A549 (cell line): ENCODE measurements at regions not wholly inside any gene's neighbourhood (a gene's known extent, or its start where the extent isn't known, plus 50 kb on each side); places are given as distances from the start of the nearest gene placed in this dataset.

Experiments
- ATAC-seq, 2 experiments: fragments of 200-7000 bp in 1 of 2; fragments of >200 bp in 1 of 2; cut with Nextera tagmentation in 1 of 2; cut with Tn5 transposase in 1 of 2; 3 replicates each; pipeline versions ENCODE4 v1.8.0 to v1.9.1; 2018 to 2020; ENCODE audit warnings: mild to moderate bottlenecking in 1 of 2, moderate library complexity in 1 of 2
- CTCF ChIA-PET: fragments of 300-600 bp; sonication (Branson Sonifier 250); formaldehyde crosslinking; extraction: SDS; loops from one replicate; lab custom pipeline; 2021; ENCODE audit warnings: antibody characterized with exemption, inconsistent platforms; lab: Yijun Ruan, JAX
- POLR2A ChIA-PET: fragments of 350-600 bp; formaldehyde crosslinking; extraction: SDS; loops from one replicate; lab custom pipeline; 2021; ENCODE audit warnings: antibody characterized with exemption, inconsistent platforms; lab: Yijun Ruan, JAX
- DNase-seq, 2 experiments: peaks; one replicate each; pipeline versions ENCODE4 v3.0.0 to v3.0.0-alpha.2; 2011 to 2016; ENCODE audit warnings: low read depth in 1 of 2, low spot score in 1 of 2
- FAIRE-seq: peaks from 2 replicates; lab custom pipeline; 2011; peaks lifted over from hg19 to GRCh38; lab: Jason Lieb, UNC
- H3K27ac ChIP-seq, 2 experiments: fragments of >200 bp; sonication (Bioruptor Twin); formaldehyde crosslinking; 3 replicates each; pipeline ENCODE4 v1.5.1; 2016 to 2017
- H3K4me1 ChIP-seq: fragments of >200 bp; sonication (Bioruptor Twin); formaldehyde crosslinking; 3 replicates; pipeline ENCODE4 v1.6.1; 2016
- H3K4me2 ChIP-seq: fragments of >200 bp; sonication (Bioruptor Twin); formaldehyde crosslinking; 3 replicates; pipeline ENCODE4 v1.6.1; 2016
- H3K4me3 ChIP-seq: fragments of >200 bp; sonication (Bioruptor Twin); formaldehyde crosslinking; 3 replicates; pipeline ENCODE4 v1.5.1; 2016
- H3K9me3 ChIP-seq: fragments of >200 bp; sonication (Bioruptor Twin); formaldehyde crosslinking; 3 replicates; pipeline ENCODE4 v1.6.1; 2016
- ATOH8 ChIP-seq: fragments of 250-450 bp; sonication (Bioruptor Pico); IDR thresholded peaks from 2 replicates; pipeline ENCODE4 v1.5.0; 2020; ENCODE audit warnings: low read depth, mild to moderate bottlenecking, moderate library complexity
- BHLHE40 ChIP-seq: IDR thresholded peaks from 2 replicates; pipeline ENCODE4 v1.6.1; 2012; ENCODE audit warnings: low read depth, low read length, inconsistent platforms
- CBX8 ChIP-seq: fragments of 200-600 bp; sonication (generic); IDR thresholded peaks from 2 replicates; pipeline ENCODE4 v1.6.1; 2016
- CHD4 ChIP-seq: fragments of 200-600 bp; sonication (generic); IDR thresholded peaks from 2 replicates; pipeline ENCODE4 v1.6.1; 2016; ENCODE audit warnings: antibody characterized with exemption, mild to moderate bottlenecking, borderline replicate concordance
- CTCF ChIP-seq: fragments of >200 bp; sonication (Bioruptor Twin); formaldehyde crosslinking; IDR thresholded peaks from 3 replicates; pipeline ENCODE4 v1.5.1; 2016
- E2F6 ChIP-seq: IDR thresholded peaks from 2 replicates; pipeline ENCODE4 v1.6.1; 2012; ENCODE audit warnings: low read depth, borderline replicate concordance
- ESRRA ChIP-seq: fragments of 150-350 bp; IDR thresholded peaks from 2 replicates; pipeline ENCODE4 v1.6.1; 2014; ENCODE audit warnings: mild to moderate bottlenecking, low read length, borderline replicate concordance
- FOSB ChIP-seq: fragments of 250-450 bp; sonication (Bioruptor Pico); IDR thresholded peaks from 2 replicates; pipeline ENCODE4 v1.5.0; 2020; ENCODE audit warnings: mild to moderate bottlenecking, moderate library complexity
- FOSL2 ChIP-seq, 2 experiments: fragments of 450-650 bp in 1 of 2; fragments of >200 bp in 1 of 2; sonication (Bioruptor Twin) in 1 of 2; formaldehyde crosslinking; IDR thresholded peaks; 2 replicates each; pipeline versions ENCODE4 v1.5.0 to v1.6.1; 2016 to 2020; ENCODE audit warnings: mild to moderate bottlenecking in 1 of 2, moderate library complexity in 1 of 2
- FOXS1 ChIP-seq: fragments of 250-450 bp; sonication (Bioruptor Pico); IDR thresholded peaks from 2 replicates; pipeline ENCODE4 v1.5.0; 2020; ENCODE audit warnings: mild to moderate bottlenecking, moderate library complexity
- HOXA7 ChIP-seq: fragments of 250-450 bp; sonication (Bioruptor Pico); IDR thresholded peaks from 2 replicates; pipeline ENCODE4 v1.5.0; 2020; ENCODE audit warnings: mild to moderate bottlenecking, moderate library complexity
- HOXB13 ChIP-seq: fragments of 250-450 bp; sonication (Bioruptor Pico); IDR thresholded peaks from 2 replicates; pipeline ENCODE4 v1.5.0; 2020; ENCODE audit warnings: low read depth, mild to moderate bottlenecking, moderate library complexity
- HOXB5 ChIP-seq: fragments of 250-450 bp; sonication (Bioruptor Pico); IDR thresholded peaks from 2 replicates; pipeline ENCODE4 v1.5.0; 2020; ENCODE audit warnings: mild to moderate bottlenecking, moderate library complexity
- JUNB ChIP-seq: fragments of >200 bp; sonication (Bioruptor Twin); formaldehyde crosslinking; IDR thresholded peaks from 2 replicates; pipeline ENCODE4 v1.6.1; 2016
- MYC ChIP-seq: IDR thresholded peaks from 2 replicates; pipeline ENCODE4 v1.6.1; 2012; ENCODE audit warnings: mild to moderate bottlenecking, inconsistent platforms, low read length, improper control_type of control experiment, borderline replicate concordance
- NPAS2 ChIP-seq: fragments of 250-450 bp; sonication (Bioruptor Pico); IDR thresholded peaks from 2 replicates; pipeline ENCODE4 v1.8.0; 2022; ENCODE audit warnings: mild to moderate bottlenecking, moderate library complexity, borderline replicate concordance
- PHF8 ChIP-seq: fragments of 200-600 bp; sonication (generic); IDR thresholded peaks from 2 replicates; pipeline ENCODE4 v1.6.1; 2016; ENCODE audit warnings: low read depth, mild to moderate bottlenecking, antibody characterized with exemption, moderate library complexity, borderline replicate concordance
- RCOR1 ChIP-seq: fragments of 150-350 bp; IDR thresholded peaks from 2 replicates; pipeline ENCODE4 v1.6.1; 2014; ENCODE audit warnings: antibody characterized with exemption, low read length, low read depth
- SREBF2 ChIP-seq: fragments of 450-650 bp; IDR thresholded peaks from 2 replicates; pipeline ENCODE4 v1.6.1; 2014; ENCODE audit warnings: mild to moderate bottlenecking, moderate library complexity
- TP53 ChIP-seq: fragments of 250-450 bp; sonication (Bioruptor Pico); IDR thresholded peaks from 2 replicates; pipeline ENCODE4 v1.5.0; 2021; ENCODE audit warnings: mild to moderate bottlenecking, moderate library complexity
- ZC3H11A ChIP-seq: fragments of 450-650 bp; IDR thresholded peaks from 2 replicates; pipeline ENCODE4 v1.6.1; 2014; ENCODE audit warnings: antibody characterized with exemption, mild to moderate bottlenecking
- ZSCAN20 ChIP-seq: fragments of 250-450 bp; sonication (Bioruptor Pico); IDR thresholded peaks from 2 replicates; pipeline ENCODE4 v1.8.0; 2022; ENCODE audit warnings: mild to moderate bottlenecking, moderate library complexity
- WGBS: methylation state at CpG from one replicate; pipeline ENCODE4 v1.1.6; 2017; ENCODE audit errors: missing lambda C conversion rate; 5-methylcytosine and 5-hydroxymethylcytosine counted together

- FAIRE-seq (no peak), DNase-seq (peak in 1 of 2 experiments; percentile 11), ATAC-seq (peak; percentile 64 to 77; a peak in 5 of 6 replicates)
- Histone ChIP-seq H3K4me3 (no peak overlapping the region), H3K4me2 (peak overlapping the region; percentile 52), H3K9me3 (no peaks in the 10 kb centered on the region), H3K27ac (peak overlapping the region; percentile 37 to 56; a peak in 4 of 6 replicates)
- ChIA-PET CTCF (no interaction called here), POLR2A (no interaction called here)
- TF ChIP-seq ZC3H11A (no peak), HOXB5 (CRISPR knock-in tag) (no peak), CHD4 (no peak), HOXA7 (CRISPR knock-in tag) (no peak), FOSL2 (IDR thresholded peaks at IDR 0.05) (no peak), FOSL2 (CRISPR knock-in tag; IDR thresholded peaks at IDR 0.05) (peak; percentile 50), RCOR1 (no peak), FOSB (CRISPR knock-in tag) (no peak)
- TF ChIP-seq, all 56 proteins: peak for 1
- H3K4me1 ChIP-seq: peaks cover 7% of the 10 kb centered on the region; the same call in 2 of the 3 replicates
- WGBS: 56% methylated on average over 8 of the region's 8 CpGs
These were observed 54.5 kb upstream of the SPAG16 start for GRCh38 chr2:213229814-213230213.

- no peak overlapping the region for H3K27ac ChIP-seq
- no peak for FAIRE-seq
These were observed 52.3 kb upstream of the SPAG16 start for GRCh38 chr2:213231966-213232365.

More at GRCh38 chr2:213231966-213232365, 52.3 kb upstream of the SPAG16 start:
- H3K4me2 ChIP-seq: no peak overlapping the region
- no peak for ATAC-seq
- H3K9me3 ChIP-seq: no peaks in the 10 kb centered on the region
- no peak for DNase-seq
- ChIA-PET CTCF (no interaction called here), POLR2A (no interaction called here)
- H3K4me1 ChIP-seq: peaks cover 7% of the 10 kb centered on the region; the same call in 2 of the 3 replicates
- 94% methylated on average over 1 of the region's 1 CpG for WGBS
- no peak for TF ChIP-seq SREBF2
- TF ChIP-seq NPAS2 (CRISPR knock-in tag): no peak
- no peak for TF ChIP-seq PHF8
- TF ChIP-seq BHLHE40: no peak
- TF ChIP-seq TP53 (CRISPR knock-in tag): no peak
- no peak for TF ChIP-seq E2F6
- TF ChIP-seq CBX8: no peak
- no peak for TF ChIP-seq ZSCAN20 (CRISPR knock-in tag)
- TF ChIP-seq CTCF: no peak
- TF ChIP-seq ATOH8 (CRISPR knock-in tag): no peak
- no peak for TF ChIP-seq HOXB13 (CRISPR knock-in tag)
- TF ChIP-seq JUNB: no peak
- TF ChIP-seq ESRRA: no peak
- TF ChIP-seq FOXS1 (CRISPR knock-in tag): no peak
- TF ChIP-seq MYC: no peak
- H3K4me3 ChIP-seq: no peak overlapping the region
